ENCODE measurements at regions not wholly inside any gene's neighbourhood (a gene's known extent, or its start where the extent isn't known, plus 50 kb on each side); places are given as distances from the start of the nearest gene placed in this dataset.
A peak's percentile ranks its signal among the peaks of the same experiment; 100 is the strongest.

GRCh38 chr2:64359171-64359891 is 94.6 kb upstream of the LGALSL start:
- H3K27ac ChIP-seq (replicated peaks; ENCODE audit: low read length): no peak overlapping the region

GRCh38 chr2:64359892-64360657 is 93.9 kb upstream of the LGALSL start:
- Histone ChIP-seq H3K4me2 (ENCODE audit: insufficient read depth, low read length, poor library complexity, severe bottlenecking) (no peak overlapping the region), H3K9me3 (replicated peaks in 1 of 2; ENCODE audit: control insufficient read depth in 2 of 2, insufficient read depth in 1 of 2, low read depth in 1 of 2, low read length in 2 of 2) (no peaks in the 10 kb centered on the region), H4K8ac (ENCODE audit: low read depth, low read length) (no peak overlapping the region), H3K18ac (ENCODE audit: low read length) (peak overlapping the region; percentile 16), H2BK12ac (ENCODE audit: low read length) (no peak overlapping the region), H3K27ac (replicated peaks; ENCODE audit: low read length) (no peak overlapping the region), H3K79me1 (ENCODE audit: low read depth, low read length) (no peaks in the 10 kb centered on the region), H3K4me1 (ENCODE audit: control insufficient read depth in 2 of 2, insufficient read depth in 1 of 2, low read depth in 1 of 2, low read length in 2 of 2) (peaks cover 5 to 9% of the 10 kb centered on the region in 2 donors), H2BK15ac (ENCODE audit: low read length) (no peak overlapping the region), H3K4ac (ENCODE audit: low read length) (no peak overlapping the region), H3K14ac (ENCODE audit: low read length) (no peak overlapping the region), H3K23ac (ENCODE audit: low read depth, low read length, poor library complexity) (no peak overlapping the region), H2AK5ac (ENCODE audit: low read depth, low read length) (no peak overlapping the region), H3K27me3 (ENCODE audit: control insufficient read depth in 3 of 3, insufficient read depth in 3 of 3, low read depth in 1 of 3, low read length in 3 of 3) (no peaks in the 10 kb centered on the region), H3K36me3 (replicated peaks in 1 of 2; ENCODE audit: control insufficient read depth in 2 of 2, insufficient read depth in 2 of 2, low read length in 2 of 2) (no peaks in the 10 kb centered on the region), H2AFZ (ENCODE audit: low read length) (no peak overlapping the region), H3K4me3 (ENCODE audit: low read length in 2 of 2) (peak overlapping the region in 1 of 2 donors; percentile 1), H2BK5ac (ENCODE audit: low read length) (no peak overlapping the region), H2BK120ac (ENCODE audit: low read depth, low read length) (no peak overlapping the region), H4K91ac (ENCODE audit: low read depth, low read length, poor library complexity) (no peak overlapping the region), H3K9ac (ENCODE audit: low read depth, low read length, poor library complexity) (no peak overlapping the region)
- WGBS, 2 donors (ENCODE audit: extremely low coverage in 2 of 2, insufficient read length in 2 of 2, insufficient replicate concordance in 1 of 2): no CpG with 5 or more reads among the region's 11 CpGs
- DNase-seq (ENCODE audit: low spot score): no peak

More at GRCh38 chr2:64359171-64359891, 94.6 kb upstream of the LGALSL start:
- H3K9me3 ChIP-seq (replicated peaks in 1 of 2; ENCODE audit: control insufficient read depth in 2 of 2, insufficient read depth in 1 of 2, low read depth in 1 of 2, low read length in 2 of 2): no peaks in the 10 kb centered on the region
- DNase-seq (ENCODE audit: low spot score): no peak
- H4K8ac ChIP-seq (ENCODE audit: low read depth, low read length): no peak overlapping the region
- H3K18ac ChIP-seq (ENCODE audit: low read length): peak overlapping the region; percentile 16
- no peak overlapping the region for H2BK120ac ChIP-seq (ENCODE audit: low read depth, low read length)
- no peak overlapping the region for H2AFZ ChIP-seq (ENCODE audit: low read length)
- H2BK12ac ChIP-seq (ENCODE audit: low read length): no peak overlapping the region
- peak overlapping the region in 1 of 2 donors; percentile 1 for H3K4me3 ChIP-seq (ENCODE audit: low read length in 2 of 2)
- H2BK5ac ChIP-seq (ENCODE audit: low read length): no peak overlapping the region
- no peak overlapping the region for H2AK5ac ChIP-seq (ENCODE audit: low read depth, low read length)
- H3K4ac ChIP-seq (ENCODE audit: low read length): no peak overlapping the region
- WGBS, 2 donors (ENCODE audit: extremely low coverage in 2 of 2, insufficient read length in 2 of 2, insufficient replicate concordance in 1 of 2): no CpG with 5 or more reads among the region's 4 CpGs
- no peak overlapping the region for H2BK15ac ChIP-seq (ENCODE audit: low read length)
- no peaks in the 10 kb centered on the region for H3K79me1 ChIP-seq (ENCODE audit: low read depth, low read length)
- peaks cover 5 to 9% of the 10 kb centered on the region in 2 donors for H3K4me1 ChIP-seq (ENCODE audit: control insufficient read depth in 2 of 2, insufficient read depth in 1 of 2, low read depth in 1 of 2, low read length in 2 of 2)
- H3K27me3 ChIP-seq (ENCODE audit: control insufficient read depth in 3 of 3, insufficient read depth in 3 of 3, low read depth in 1 of 3, low read length in 3 of 3): no peaks in the 10 kb centered on the region
- no peak overlapping the region for H3K4me2 ChIP-seq (ENCODE audit: insufficient read depth, low read length, poor library complexity, severe bottlenecking)
- H4K91ac ChIP-seq (ENCODE audit: low read depth, low read length, poor library complexity): no peak overlapping the region
- H3K14ac ChIP-seq (ENCODE audit: low read length): no peak overlapping the region
- no peak overlapping the region for H3K9ac ChIP-seq (ENCODE audit: low read depth, low read length, poor library complexity)
- H3K36me3 ChIP-seq (replicated peaks in 1 of 2; ENCODE audit: control insufficient read depth in 2 of 2, insufficient read depth in 2 of 2, low read length in 2 of 2): no peaks in the 10 kb centered on the region
- H3K23ac ChIP-seq (ENCODE audit: low read depth, low read length, poor library complexity): no peak overlapping the region

DNA sequence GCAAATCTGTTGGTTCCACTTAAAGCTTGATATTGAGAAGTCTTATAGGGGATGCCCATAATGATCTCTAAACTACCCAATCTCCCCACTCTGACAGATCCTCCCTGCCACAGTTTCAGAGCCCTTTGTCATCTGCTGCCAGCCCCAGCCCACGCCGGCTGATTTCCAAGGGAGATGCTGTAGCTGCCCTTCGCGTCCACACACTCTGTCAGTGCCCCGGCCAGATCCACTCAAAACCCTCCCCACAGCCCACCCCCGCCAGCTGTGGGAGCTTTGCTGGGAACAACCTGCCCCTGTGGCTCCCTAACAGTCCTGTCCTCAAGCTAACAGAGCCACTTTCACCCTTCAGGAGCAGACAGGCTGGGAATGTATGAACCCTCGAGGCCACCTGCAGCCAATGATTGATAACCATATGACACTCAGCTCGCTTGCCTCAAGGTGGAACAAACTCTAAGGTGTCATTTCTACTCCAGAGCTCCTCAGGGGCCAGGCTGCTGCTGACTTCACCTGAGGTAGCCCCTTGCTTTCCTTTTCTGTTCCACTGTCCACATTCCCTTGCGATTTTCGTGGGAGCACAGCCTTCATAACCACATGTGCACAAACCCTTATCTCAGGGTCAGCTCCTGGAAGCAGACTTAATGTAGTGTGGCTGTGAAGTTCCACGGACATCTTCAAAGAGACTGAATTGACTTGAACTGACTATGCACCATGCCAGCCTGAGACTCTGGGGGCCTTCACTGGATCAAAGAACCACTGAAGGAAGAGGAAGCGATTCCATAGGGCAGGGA is 92.6 kb upstream of the LGALSL start:
- H3K4me2 ChIP-seq (ENCODE audit: insufficient read depth, low read length, poor library complexity, severe bottlenecking): no peak overlapping the region
- H4K91ac ChIP-seq (ENCODE audit: low read depth, low read length, poor library complexity): no peak overlapping the region
- H3K14ac ChIP-seq (ENCODE audit: low read length): no peak overlapping the region
- no peaks in the 10 kb centered on the region for H3K9me3 ChIP-seq (replicated peaks in 1 of 2; ENCODE audit: control insufficient read depth in 2 of 2, insufficient read depth in 1 of 2, low read depth in 1 of 2, low read length in 2 of 2)
- H3K4ac ChIP-seq (ENCODE audit: low read length): no peak overlapping the region
- no peak overlapping the region for H3K9ac ChIP-seq (ENCODE audit: low read depth, low read length, poor library complexity)
- no peaks in the 10 kb centered on the region for H3K79me1 ChIP-seq (ENCODE audit: low read depth, low read length)
- WGBS, 2 donors (ENCODE audit: extremely low coverage in 2 of 2, insufficient read length in 2 of 2, insufficient replicate concordance in 1 of 2): no CpG with 5 or more reads among the region's 12 CpGs
- H2AK5ac ChIP-seq (ENCODE audit: low read depth, low read length): no peak overlapping the region
- H2BK15ac ChIP-seq (ENCODE audit: low read length): no peak overlapping the region
- no peak overlapping the region for H3K23ac ChIP-seq (ENCODE audit: low read depth, low read length, poor library complexity)
- no peak overlapping the region for H2BK120ac ChIP-seq (ENCODE audit: low read depth, low read length)
- H2AFZ ChIP-seq (ENCODE audit: low read length): no peak overlapping the region
- H2BK5ac ChIP-seq (ENCODE audit: low read length): no peak overlapping the region
- H4K8ac ChIP-seq (ENCODE audit: low read depth, low read length): no peak overlapping the region
- H3K27me3 ChIP-seq (ENCODE audit: control insufficient read depth in 3 of 3, insufficient read depth in 3 of 3, low read depth in 1 of 3, low read length in 3 of 3): no peaks in the 10 kb centered on the region
- peak overlapping the region; percentile 23 for H3K18ac ChIP-seq (ENCODE audit: low read length)
- peaks cover 5 to 9% of the 10 kb centered on the region in 2 donors for H3K4me1 ChIP-seq (ENCODE audit: control insufficient read depth in 2 of 2, insufficient read depth in 1 of 2, low read depth in 1 of 2, low read length in 2 of 2)
- H3K36me3 ChIP-seq (replicated peaks in 1 of 2; ENCODE audit: control insufficient read depth in 2 of 2, insufficient read depth in 2 of 2, low read length in 2 of 2): no peaks in the 10 kb centered on the region
- H2BK12ac ChIP-seq (ENCODE audit: low read length): no peak overlapping the region
- no peak overlapping the region for H3K27ac ChIP-seq (replicated peaks; ENCODE audit: low read length)
- no peak for DNase-seq (ENCODE audit: low spot score)
- H3K4me3 ChIP-seq (ENCODE audit: low read length in 2 of 2): no peak overlapping the region

Measured in neuronal stem cell (in vitro differentiated cells).